HG03066 (cell line): ENCODE measurements at regions not wholly inside any gene's neighbourhood (a gene's known extent, or its start where the extent isn't known, plus 50 kb on each side); places are given as distances from the start of the nearest gene placed in this dataset.
"Not testable (repeated sequence)": the region's sequence is repeated elsewhere in the genome, so short reads cannot be mapped to it uniquely, and the experiment has no call there.

Experiments
- ATAC-seq: cut with Tn5 transposase; IDR thresholded peaks from one replicate; pipeline ENCODE4 v1.9.1; 2021; ENCODE audit warnings: low read depth; ENCODE audit not compliant: unreplicated experiment

GRCh38 chr12:31215518-31216232 lies 110.3 kb downstream of the SINHCAF start:
- ATAC-seq: no peak

- ATAC-seq: no peak
Observed at GRCh38 chr12:31216479-31216878, 109.5 kb downstream of the SINHCAF start.

DNA sequence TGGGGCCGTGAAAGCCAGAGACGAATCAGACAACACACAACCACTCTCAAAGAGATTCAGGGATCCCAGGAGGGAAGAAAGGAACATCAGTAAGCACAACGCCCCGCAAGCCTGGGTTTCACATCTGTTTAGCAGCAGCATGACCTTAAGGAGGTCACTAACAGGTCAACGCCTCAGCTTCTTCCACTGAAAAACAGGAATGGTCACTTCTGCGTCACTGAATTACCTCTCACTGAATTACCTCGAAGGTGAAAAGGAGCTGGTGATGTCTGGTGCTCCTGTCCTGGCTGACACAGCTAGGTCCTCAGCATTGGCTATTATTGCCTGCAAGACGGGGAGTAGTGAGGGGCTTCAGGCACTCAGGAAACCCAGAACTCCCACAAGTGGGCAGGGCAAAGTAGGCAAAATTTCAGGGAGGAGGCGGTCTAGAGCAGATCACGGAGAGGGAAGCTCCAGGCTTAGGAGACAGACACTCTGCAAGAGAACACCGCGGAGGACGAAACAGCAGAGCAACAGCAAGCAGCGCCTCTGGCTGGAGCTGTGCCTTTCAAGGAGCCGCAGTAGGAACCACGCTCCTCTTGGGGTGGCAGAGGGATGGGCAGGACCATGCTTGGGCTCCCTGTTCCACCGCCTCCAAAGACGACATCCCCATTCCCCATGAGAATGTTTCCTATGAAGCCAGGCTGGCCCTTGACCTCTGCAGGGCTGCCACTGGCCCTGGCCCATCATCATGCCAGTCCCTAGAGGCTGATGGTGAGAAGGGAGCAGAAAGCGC lies 108.4 kb downstream of the SINHCAF start:
- ATAC-seq: no peak

- no peak for ATAC-seq
Observed at GRCh38 chr12:31218203-31219025, 107.5 kb downstream of the SINHCAF start.

DNA sequence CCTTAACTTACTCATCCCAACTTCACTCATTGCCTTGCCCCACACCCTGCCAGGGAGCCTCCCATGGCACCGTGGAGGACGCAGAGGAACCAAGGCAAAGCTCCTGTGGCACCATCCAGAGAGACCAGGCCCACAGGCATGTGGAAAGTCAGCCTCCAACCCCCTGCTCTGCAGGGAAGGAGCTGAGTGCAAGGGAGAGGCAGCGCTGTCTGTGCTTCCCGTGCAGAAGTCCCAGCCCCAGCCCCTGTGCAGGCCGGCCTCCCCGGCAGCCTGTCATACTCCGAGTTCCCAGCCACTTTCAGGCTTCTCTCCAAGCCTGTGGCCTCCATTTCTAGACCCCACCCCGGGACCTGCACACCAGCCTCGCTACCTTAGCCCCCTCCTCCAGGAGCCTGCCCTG lies 106.4 kb downstream of the SINHCAF start:
- ATAC-seq: no peak

DNA sequence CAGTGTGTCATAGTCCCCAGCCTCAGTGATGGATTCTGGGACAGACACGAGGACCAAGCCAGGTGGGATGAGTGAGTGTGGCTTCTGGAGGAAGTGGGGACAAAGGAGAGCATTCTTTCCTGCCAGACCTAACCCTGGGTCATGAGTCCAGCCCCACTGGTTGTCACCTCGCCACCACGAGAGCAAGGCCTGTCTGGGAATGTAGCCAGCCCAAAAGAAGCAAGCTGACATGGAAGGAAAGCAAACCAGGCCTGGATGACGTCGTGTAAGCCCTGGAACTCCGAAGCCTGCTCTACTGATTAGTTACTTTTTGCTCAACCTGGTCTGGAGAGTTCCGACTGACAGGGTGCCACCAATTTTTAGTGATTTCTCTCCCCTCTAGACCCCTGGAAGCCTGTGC lies 105.9 kb downstream of the SINHCAF start:
- ATAC-seq: no peak

- no peak for ATAC-seq
Observed at GRCh38 chr12:31220633-31221550, 105.1 kb downstream of the SINHCAF start.

DNA sequence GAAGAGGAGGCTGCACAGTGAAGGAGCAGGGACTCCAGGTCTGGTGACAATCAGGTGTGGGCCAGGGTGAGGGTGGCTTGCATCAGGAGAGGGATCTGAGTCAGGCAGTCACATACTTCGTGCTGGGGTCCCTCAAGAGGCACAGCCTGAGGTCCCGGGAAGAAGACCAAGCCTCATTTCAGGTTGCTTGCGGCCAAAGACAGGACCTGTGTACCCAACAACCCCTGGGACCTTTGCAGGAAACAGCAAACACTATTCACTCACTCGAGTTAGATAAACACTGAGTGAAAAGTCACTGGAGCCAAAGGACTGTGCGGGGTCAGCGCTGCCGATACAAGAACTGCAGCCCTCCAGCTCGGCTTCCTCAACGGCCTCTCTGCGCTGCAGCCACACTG lies 104.4 kb downstream of the SINHCAF start:
- ATAC-seq: no peak

GRCh38 chr12:31222620-31223222 lies 103.2 kb downstream of the SINHCAF start:
- ATAC-seq: no peak

DNA sequence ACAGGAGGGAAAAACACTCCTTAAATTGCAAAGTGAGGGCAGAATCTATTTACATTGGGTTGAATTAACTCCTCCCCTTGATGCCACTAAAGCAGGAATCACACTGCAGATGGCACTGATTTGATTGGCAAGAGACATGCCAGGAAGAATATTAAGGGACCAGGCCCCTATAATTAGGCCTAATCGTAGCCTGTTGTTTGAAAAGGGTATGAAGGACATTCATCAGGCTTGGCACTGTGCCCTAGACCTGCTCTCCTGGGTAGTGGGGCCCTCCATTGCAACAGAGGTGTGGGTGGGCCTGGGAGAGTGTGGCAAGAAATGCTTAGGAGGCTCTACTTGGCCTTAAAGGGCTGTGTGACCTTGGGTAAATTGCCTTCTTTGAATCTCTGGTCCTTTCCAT lies 102.3 kb downstream of the SINHCAF start:
- not testable (repeated sequence) for ATAC-seq

DNA sequence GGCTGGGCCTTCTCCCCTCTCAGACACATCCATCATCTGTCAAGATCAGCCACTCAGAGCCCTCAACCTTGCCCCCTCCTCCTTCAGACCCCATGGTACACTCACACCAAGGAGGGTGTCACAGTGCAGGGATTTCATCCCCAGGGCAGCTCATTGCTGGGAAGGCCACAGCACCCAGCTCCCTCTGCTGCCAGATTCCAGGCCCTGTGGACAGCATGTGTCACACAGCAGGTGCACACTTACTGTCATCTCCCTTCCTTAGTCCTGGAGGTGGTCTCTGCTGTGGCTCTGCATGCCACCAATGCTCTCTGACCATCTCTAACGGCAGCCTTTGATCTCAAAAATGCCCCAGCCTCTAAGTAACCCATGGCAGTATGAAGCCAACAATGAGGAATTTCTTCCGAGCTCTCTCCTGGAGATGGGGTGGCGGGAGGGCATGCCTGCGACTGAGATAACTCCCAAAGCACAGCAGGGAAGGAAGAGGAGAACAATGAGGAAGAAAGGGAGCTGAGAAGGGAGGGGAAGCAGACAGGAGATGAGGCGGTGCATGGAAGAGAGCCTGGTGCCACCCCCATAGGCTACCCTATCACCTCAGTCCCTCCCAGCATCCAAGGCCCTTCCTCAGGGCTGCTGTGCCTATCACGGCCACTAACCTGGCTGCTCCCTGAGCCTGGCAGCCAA lies 101.0 kb downstream of the SINHCAF start:
- no peak for ATAC-seq

- ATAC-seq: no peak
Observed at GRCh38 chr12:31225656-31226535, 100.1 kb downstream of the SINHCAF start.

DNA sequence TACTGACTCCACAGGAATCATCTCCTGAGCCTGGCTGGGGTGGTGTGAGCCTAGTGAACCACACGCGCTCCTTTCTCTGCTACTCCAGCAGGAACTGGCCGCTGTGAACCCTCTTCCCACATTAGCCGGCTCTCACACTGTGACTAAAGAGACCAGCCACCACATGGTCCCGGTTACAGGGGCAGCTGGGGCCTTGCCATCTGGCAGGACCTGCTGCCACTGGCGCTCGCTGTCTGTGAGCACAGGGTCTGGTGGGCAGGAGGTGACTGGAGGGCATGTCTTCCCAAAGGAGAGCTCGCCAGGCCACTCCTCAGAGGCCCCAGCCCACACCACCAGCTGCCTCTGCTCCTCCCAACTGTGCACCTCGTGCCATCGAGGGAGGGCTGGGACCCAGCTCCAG lies 99.3 kb downstream of the SINHCAF start:
- ATAC-seq: no peak

GRCh38 chr12:31227401-31227981 lies 98.5 kb downstream of the SINHCAF start:
- ATAC-seq: no peak

- ATAC-seq: no peak
Observed at GRCh38 chr12:31228811-31229792, 96.8 kb downstream of the SINHCAF start.

- no peak for ATAC-seq
Observed at GRCh38 chr12:31230004-31230403, 95.9 kb downstream of the SINHCAF start.
